ENCODE measurements at regions not wholly inside any gene's neighbourhood (a gene's known extent, or its start where the extent isn't known, plus 50 kb on each side); places are given as distances from the start of the nearest gene placed in this dataset.

- TF ChIP-seq, protein P1, sequence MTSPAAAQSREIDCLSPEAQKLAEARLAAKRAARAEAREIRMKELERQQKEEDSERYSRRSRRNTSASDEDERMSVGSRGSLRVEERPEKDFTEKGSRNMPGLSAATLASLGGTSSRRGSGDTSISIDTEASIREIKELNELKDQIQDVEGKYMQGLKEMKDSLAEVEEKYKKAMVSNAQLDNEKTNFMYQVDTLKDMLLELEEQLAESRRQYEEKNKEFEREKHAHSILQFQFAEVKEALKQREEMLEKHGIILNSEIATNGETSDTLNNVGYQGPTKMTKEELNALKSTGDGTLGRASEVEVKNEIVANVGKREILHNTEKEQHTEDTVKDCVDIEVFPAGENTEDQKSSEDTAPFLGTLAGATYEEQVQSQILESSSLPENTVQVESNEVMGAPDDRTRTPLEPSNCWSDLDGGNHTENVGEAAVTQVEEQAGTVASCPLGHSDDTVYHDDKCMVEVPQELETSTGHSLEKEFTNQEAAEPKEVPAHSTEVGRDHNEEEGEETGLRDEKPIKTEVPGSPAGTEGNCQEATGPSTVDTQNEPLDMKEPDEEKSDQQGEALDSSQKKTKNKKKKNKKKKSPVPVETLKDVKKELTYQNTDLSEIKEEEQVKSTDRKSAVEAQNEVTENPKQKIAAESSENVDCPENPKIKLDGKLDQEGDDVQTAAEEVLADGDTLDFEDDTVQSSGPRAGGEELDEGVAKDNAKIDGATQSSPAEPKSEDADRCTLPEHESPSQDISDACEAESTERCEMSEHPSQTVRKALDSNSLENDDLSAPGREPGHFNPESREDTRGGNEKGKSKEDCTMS (CRISPR knock-in tag; conservative IDR thresholded peaks at IDR 0.05) = no peak
- TF ChIP-seq BCL6 (CRISPR knock-in tag; IDR thresholded peaks at IDR 0.05) (no peak), PAF1 (CRISPR knock-in tag; IDR thresholded peaks at IDR 0.05) (no peak), ZNF180 (CRISPR knock-in tag; IDR thresholded peaks at IDR 0.05; ENCODE audit: borderline replicate concordance, low read depth) (no peak), NCOR1 (IDR thresholded peaks at IDR 0.05; ENCODE audit: borderline replicate concordance, low read length) (no peak), TRIM24 (CRISPR knock-in tag; IDR thresholded peaks at IDR 0.05) (no peak), ZNF770 (CRISPR knock-in tag; IDR thresholded peaks at IDR 0.05) (no peak)
- TF ChIP-seq, protein P2, sequence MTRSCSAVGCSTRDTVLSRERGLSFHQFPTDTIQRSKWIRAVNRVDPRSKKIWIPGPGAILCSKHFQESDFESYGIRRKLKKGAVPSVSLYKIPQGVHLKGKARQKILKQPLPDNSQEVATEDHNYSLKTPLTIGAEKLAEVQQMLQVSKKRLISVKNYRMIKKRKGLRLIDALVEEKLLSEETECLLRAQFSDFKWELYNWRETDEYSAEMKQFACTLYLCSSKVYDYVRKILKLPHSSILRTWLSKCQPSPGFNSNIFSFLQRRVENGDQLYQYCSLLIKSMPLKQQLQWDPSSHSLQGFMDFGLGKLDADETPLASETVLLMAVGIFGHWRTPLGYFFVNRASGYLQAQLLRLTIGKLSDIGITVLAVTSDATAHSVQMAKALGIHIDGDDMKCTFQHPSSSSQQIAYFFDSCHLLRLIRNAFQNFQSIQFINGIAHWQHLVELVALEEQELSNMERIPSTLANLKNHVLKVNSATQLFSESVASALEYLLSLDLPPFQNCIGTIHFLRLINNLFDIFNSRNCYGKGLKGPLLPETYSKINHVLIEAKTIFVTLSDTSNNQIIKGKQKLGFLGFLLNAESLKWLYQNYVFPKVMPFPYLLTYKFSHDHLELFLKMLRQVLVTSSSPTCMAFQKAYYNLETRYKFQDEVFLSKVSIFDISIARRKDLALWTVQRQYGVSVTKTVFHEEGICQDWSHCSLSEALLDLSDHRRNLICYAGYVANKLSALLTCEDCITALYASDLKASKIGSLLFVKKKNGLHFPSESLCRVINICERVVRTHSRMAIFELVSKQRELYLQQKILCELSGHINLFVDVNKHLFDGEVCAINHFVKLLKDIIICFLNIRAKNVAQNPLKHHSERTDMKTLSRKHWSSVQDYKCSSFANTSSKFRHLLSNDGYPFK (CRISPR knock-in tag; IDR thresholded peaks at IDR 0.05; ENCODE audit: borderline replicate concordance) = no peak
These were observed 504.9 kb downstream of the RAPGEF2 start (continued) for GRCh38 chr4:159607809-159608208.
